Fibroblast of lung (primary cell): ENCODE measurements at regions not wholly inside any gene's neighbourhood (a gene's known extent, or its start where the extent isn't known, plus 50 kb on each side); places are given as distances from the start of the nearest gene placed in this dataset.

ENCODE experiments used
- EZH2 ChIP-seq: IDR thresholded peaks from 2 replicates; pipeline ENCODE4 v1.5.1; 2012; ENCODE audit warnings: low read length, control low read depth, mild to moderate bottlenecking; ENCODE audit errors: missing control alignments
- TF ChIP-seq, protein P1 (sequence below), 2 donors: IDR thresholded peaks in 1 of 2; conservative IDR thresholded peaks in 1 of 2; 1 replicate in 1 of 2; 2 replicates in 1 of 2; pipeline ENCODE4 v1.5.1; 2011 to 2012; ENCODE audit warnings: low read length in 2 of 2, control low read depth in 1 of 2, inconsistent platforms in 1 of 2, low read depth in 1 of 2, mild to moderate bottlenecking in 1 of 2

DNA sequence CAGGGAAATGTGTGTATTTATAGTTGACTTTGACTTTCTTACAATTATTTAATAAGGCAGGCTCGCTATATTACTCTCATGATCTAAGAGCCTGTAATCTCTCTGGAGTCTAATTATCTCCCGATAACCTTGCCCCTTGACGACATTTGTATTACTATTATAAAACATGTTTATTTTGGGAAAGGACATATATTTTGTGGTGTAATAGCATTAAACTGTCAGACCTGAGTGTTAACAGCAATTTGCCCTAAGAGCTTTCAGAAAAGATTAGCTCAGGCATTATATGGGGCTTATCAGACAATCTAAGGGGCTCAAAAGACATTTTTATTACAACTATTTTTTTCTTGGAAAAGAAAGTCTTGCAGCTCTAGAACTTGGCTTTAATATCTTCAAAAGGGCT, 427.9 kb upstream of the SLIT2 start:
- TF ChIP-seq, protein P1, sequence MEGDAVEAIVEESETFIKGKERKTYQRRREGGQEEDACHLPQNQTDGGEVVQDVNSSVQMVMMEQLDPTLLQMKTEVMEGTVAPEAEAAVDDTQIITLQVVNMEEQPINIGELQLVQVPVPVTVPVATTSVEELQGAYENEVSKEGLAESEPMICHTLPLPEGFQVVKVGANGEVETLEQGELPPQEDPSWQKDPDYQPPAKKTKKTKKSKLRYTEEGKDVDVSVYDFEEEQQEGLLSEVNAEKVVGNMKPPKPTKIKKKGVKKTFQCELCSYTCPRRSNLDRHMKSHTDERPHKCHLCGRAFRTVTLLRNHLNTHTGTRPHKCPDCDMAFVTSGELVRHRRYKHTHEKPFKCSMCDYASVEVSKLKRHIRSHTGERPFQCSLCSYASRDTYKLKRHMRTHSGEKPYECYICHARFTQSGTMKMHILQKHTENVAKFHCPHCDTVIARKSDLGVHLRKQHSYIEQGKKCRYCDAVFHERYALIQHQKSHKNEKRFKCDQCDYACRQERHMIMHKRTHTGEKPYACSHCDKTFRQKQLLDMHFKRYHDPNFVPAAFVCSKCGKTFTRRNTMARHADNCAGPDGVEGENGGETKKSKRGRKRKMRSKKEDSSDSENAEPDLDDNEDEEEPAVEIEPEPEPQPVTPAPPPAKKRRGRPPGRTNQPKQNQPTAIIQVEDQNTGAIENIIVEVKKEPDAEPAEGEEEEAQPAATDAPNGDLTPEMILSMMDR (conservative IDR thresholded peaks at IDR 0.05 in 1 of 2, IDR thresholded peaks at IDR 0.05 in 1 of 2; ENCODE audit: low read depth in 1 of 2, low read length in 2 of 2), result no peak
- TF ChIP-seq EZH2, result no peak
